Inferior parietal cortex (tissue), 1 donor: ENCODE measurements at regions not wholly inside any gene's neighbourhood (a gene's known extent, or its start where the extent isn't known, plus 50 kb on each side); places are given as distances from the start of the nearest gene placed in this dataset.

ENCODE experiments used
- DNase-seq: peaks from one replicate; pipeline ENCODE4 v3.0.0-alpha.2; 2016; ENCODE audit errors: extremely low spot score

GRCh38 chr22:47343611-47344010 is 581.2 kb downstream of the TBC1D22A start:
- DNase-seq = no peak

DNA sequence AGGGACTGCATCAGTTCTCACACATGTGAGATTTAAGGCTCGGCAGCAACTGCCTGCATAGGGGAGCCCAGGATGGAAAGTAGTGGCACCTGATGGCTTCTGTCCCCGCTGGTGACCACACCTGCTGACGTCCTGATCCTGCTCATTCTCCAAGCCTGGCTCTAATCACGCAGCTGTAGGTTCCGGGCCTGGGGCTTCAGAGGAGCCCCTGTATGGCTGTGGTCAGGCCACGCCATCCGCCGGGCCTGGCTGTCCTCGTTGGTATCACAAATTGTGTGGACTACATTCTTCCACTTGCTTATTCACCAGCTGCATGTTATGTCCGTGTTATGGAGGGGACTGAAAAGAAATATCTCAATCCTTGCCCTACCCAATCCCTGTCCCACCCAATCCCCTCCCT is 580.0 kb downstream of the TBC1D22A start:
- DNase-seq = no peak

- no peak for DNase-seq
These were observed 579.0 kb downstream of the TBC1D22A start for GRCh38 chr22:47341464-47341863.

DNA sequence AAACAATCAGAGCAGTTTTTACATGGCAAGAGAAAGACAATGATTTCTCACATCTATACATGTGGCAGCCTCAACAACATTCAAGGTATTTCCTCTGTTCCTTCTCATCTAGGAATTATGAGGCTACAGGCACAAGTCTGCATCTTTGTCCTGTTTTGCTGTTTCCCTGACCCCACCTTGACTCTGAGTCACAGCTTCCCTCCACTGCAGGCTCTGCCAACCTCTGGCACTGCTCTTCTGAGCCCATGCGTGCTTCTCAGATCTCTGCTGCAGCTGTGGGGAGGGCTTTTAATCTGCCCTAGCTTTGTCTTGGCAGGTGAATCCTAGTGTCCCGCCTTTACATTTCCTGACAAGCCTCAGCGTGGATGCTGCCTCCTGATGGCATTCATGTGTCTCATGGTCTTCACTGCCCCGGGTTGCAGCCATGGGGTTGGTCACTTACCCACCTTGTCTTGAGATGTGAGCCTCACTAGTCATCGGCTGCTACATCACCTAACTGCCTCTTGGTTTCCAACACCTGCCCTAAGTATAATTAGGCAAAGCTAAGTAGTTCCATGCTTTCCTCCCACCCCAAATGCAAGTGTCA is 578.5 kb downstream of the TBC1D22A start:
- no peak for DNase-seq

DNA sequence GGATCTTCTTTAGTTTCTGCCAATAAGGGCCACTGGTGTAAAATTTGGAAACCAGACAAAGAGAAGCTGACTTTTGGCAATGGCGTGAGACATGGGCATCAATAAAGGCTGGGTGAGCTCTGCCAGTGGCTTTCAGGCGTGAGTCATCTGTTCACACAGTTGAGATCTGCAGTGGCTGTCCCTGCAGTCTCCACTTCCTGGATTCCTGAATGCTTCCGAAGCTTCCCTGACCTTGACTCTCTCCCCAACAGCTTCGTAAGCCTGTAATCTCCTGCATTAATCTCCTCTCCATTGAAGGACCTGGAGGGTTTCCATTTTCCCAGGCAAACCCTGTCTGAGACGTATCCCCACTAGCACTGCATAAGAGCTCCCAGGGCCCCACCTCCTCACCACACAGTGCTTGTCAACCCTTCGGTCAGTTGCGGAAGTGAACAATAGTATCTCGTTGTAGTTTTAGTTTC is 574.7 kb downstream of the TBC1D22A start:
- peak; percentile 5 for DNase-seq

DNA sequence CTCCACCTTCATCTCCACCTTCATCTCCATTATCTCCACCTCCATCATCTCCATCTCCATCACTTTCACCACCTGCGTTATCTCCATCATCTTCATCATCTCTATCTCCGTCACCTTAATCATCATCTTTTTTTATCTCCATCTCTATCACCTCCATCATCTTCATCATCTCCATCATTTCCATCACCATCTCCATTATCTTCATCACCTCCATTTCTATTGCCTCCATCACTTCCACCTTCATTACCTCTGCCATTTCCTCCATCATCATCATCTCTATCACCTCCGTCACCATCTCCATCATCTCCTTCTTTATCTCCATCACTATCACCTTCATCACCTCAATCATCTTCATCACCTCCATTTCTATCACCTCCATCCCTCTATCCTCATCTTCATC is 573.5 kb downstream of the TBC1D22A start:
- DNase-seq = no peak

DNA sequence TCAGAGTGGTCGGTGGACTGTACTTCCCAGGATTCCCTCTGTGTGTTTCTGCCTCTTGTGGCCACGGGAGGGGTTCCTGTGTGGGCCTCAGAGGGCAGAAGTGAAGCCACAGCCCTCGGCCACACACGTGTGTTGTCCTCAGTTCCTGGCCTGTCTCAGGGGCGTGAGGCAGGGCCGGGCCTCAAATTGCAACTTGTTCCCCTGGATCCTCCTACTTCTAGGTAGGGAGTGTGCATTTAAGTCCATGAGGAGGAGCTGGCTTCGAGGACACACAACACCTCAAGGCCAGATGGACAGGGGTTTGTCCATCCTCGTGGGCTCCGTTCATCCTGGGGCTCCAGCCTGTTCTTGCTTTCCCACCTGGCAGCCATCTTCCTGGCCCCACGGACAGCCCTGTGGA is 573.0 kb downstream of the TBC1D22A start:
- no peak for DNase-seq

DNA sequence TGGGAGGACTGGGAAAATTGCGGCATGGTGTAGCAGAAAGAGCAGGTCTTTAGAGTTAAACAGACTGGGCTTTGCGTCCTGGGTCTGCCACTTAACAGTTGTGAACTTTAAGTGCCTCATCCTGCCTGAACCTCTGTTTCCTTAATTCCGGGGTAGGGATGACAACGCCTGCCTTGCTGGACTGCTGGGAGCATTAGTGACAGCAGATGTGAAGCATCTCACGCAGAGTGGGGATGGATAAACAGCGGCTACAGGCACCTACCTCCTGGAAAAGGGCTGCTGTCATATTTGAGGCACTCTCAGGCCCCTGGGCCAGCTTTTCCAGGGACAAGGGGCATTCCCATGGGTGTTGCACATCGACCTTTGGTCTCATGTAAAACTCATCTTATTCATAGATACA is 572.2 kb downstream of the TBC1D22A start:
- no peak for DNase-seq

GRCh38 chr22:47333625-47334024 is 571.2 kb downstream of the TBC1D22A start:
- no peak for DNase-seq

GRCh38 chr22:47332246-47332980 is 570.0 kb downstream of the TBC1D22A start:
- DNase-seq = no peak

DNA sequence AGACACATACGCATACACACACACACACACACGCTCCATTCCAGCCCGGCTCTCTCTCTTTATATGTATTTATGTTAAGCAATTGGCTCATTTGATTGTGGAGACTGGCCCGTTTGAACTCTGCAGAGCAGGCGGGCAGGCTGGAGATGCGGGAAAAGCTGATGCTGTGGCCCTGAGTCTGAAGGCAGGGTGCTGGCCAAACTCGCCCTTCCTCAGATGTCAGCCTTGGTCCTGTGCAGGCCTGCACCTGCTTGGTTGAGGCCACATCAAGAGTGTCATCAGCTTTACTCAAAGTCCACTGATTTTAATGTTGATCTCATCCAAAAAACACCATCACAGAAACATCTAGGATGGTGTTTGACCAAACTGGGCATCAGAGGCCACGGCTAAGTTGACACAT is 569.3 kb downstream of the TBC1D22A start:
- no peak for DNase-seq

DNA sequence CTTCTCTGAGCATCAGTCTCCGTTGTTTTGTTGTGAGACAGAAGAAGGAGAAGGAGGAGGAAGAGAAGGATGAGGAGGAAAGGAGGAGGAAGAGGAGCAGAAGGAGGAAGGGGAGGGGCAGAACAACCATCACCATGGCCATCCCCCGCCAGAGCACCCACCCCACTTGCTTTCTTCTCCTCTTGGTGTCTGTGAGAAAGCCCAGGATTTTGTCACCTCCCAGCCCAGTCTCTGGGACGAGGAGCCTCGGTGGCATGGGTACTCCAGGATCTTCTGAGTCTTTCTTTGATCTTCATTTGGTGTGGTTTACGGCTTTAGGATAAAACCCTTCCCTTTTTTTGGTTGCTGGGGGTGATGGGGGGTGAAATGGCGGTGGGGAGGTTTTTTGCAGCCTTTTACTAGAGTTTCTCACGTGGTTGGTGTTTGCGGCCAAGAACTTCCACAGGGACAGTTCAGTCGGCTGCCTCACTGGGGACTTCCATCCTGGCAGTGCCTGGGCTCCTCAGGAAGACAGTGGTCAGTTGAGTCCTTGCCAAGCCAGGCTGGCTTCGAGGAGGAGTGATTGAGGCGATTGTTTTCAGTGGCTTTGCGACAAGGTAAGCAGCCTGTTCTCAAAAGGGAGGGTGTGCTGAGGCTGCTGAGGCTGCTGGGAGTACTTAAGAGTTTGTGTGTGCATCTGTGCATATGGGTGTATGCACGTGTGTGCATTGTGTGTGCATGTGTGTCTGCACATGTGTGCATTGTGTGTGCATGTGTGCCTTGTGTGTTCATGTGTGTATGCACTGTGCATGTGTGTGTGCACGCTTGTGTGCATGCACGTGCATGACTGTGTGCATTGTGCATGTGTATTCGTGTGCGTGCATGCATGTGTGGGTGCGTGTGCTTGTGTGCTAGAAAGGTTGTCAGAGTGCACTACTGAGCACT is 567.5 kb downstream of the TBC1D22A start:
- no peak for DNase-seq

DNA sequence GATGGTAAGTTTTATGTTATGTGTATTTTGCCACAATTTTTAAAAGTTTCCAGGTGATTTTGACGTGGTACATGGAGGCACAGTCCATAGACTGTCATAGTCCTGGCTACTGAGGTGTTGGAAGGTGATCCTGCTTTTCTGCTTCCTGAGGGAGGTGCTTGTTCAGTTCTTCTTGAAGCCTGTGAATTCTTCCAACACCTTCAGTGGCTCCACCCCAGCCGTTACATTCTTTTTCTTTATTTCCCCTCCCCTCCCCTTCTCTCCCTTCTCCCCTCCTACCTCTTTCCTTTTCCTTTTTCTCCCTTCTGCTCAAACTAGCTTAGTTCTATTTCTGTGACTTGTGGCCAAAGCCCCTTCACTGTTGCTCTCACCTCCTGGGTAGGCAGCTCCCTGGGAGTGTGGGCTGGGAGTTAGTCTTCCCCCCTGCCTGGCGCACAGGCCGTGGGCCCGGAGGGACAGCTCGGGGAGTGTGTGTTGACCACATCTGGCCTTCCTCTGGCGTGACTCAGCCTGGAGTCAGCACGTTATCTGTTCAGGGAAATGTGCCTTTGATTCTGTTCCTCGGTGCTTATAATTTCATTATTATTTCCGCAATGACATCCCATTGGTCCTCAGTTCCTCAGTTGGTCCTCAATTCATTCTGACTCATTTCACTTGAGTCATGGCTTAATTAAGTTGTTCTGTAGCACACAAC is 566.2 kb downstream of the TBC1D22A start:
- no peak for DNase-seq

- no peak for DNase-seq
These were observed 564.8 kb downstream of the TBC1D22A start for GRCh38 chr22:47327241-47327640.

- DNase-seq = no peak
These were observed 562.8 kb downstream of the TBC1D22A start for GRCh38 chr22:47325249-47325648.

DNA sequence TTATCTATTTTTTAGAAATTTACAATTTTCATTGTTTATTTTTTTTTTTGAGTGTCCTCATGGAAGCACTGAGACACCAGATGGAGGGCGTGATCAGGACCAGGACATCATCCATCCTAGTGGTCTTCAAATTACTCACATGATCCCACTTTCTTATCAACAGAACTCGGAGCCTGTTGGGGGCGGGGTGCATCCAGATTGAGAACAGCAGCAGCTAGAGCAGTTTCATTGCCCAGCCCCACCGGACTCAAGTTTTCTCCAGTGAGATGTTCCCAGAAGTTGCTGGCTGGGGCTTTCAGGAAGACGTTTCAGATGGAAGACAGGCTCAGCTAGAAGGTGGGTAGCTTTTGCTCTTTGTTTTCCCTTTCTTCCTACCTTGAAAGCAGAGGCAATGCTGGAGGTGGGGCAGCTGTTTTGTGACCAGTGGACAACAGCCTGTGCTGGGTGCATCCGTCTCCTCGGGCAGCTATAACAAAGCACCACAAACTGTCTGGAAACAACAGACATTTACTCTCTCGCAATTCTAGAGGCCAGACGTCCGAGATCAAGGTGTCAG is 562.1 kb downstream of the TBC1D22A start:
- DNase-seq = no peak

DNA sequence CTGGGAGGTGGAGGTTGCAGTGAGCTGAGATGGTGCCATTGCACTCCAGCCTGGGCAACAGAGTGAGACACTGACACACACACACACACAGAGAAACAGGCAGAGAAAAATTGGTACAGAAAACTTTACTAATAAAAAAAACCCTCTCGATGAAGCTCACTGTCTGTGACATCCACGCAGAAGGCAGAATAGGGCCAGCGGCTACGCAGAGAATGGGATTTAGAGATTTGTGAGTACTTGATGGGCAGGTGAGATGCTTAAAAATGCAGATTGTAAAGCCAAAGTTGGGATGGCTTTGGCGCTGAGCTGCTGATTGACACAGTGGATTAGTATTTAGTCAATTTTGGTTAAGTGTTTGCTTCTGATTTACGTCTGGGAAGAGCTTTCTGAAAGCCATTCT is 561.1 kb downstream of the TBC1D22A start:
- no peak for DNase-seq

GRCh38 chr22:47322854-47323253 is 560.4 kb downstream of the TBC1D22A start:
- no peak for DNase-seq

- no peak for DNase-seq
These were observed 558.1 kb downstream of the TBC1D22A start for GRCh38 chr22:47320560-47320959.

- DNase-seq = no peak
These were observed 555.7 kb downstream of the TBC1D22A start for GRCh38 chr22:47318041-47318737.

DNA sequence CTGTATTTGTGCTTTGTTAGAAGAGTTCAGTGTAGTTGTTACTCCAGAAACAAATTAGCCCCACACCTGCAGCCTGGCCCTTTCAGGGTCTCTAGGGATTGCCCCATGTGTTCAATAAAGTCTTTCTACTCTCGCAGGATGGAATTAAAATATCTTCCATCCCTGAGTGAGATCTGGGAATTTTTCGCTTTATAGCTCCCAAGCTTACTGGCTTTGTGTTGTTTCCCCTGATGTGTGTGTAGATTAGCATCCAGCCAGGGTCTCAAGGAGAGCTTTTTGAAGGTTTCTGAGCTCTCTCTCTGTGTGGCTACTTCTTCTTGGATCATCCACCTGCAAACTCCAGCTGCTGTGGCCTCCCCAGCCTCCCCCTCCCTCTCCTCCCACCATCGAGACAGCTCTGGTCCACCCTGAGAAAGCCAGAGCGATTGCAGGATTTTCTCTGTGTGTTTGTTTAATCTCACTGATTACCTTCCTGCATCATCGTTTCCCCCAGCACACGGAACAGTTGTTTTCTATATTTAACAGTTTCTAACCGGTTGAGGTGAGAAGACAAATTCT is 553.5 kb downstream of the TBC1D22A start:
- DNase-seq = no peak
